Bronchial epithelial cell (primary cell): ENCODE measurements at regions not wholly inside any gene's neighbourhood (a gene's known extent, or its start where the extent isn't known, plus 50 kb on each side); places are given as distances from the start of the nearest gene placed in this dataset.

Source experiments
- DNase-seq: peaks from one replicate; pipeline ENCODE4 v3.0.0-alpha.2; 2010; ENCODE audit warnings: low read depth
- FAIRE-seq: peaks from 2 replicates; lab custom pipeline; 2011; peaks lifted over from hg19 to GRCh38; lab: Jason Lieb, UNC
- H3K27me3 ChIP-seq: 2 replicates; pipeline ENCODE4 v1.5.1; 2011; ENCODE audit warnings: low read length; ENCODE audit not compliant: control insufficient read depth, insufficient read depth
- H3K36me3 ChIP-seq: 2 replicates; pipeline ENCODE4 v1.5.1; 2011; ENCODE audit warnings: low read length; ENCODE audit not compliant: control insufficient read depth, insufficient read depth
- H3K4me3 ChIP-seq: 2 replicates; pipeline ENCODE4 v1.5.1; 2011; ENCODE audit warnings: mild to moderate bottlenecking, low read depth, low read length, control low read depth
- TF ChIP-seq, protein P1 (sequence below): IDR thresholded peaks from 2 replicates; pipeline ENCODE4 v1.5.1; 2011; ENCODE audit warnings: mild to moderate bottlenecking, moderate library complexity, low read length, control low read depth, inconsistent platforms; ENCODE audit not compliant: insufficient read depth, severe bottlenecking

DNA sequence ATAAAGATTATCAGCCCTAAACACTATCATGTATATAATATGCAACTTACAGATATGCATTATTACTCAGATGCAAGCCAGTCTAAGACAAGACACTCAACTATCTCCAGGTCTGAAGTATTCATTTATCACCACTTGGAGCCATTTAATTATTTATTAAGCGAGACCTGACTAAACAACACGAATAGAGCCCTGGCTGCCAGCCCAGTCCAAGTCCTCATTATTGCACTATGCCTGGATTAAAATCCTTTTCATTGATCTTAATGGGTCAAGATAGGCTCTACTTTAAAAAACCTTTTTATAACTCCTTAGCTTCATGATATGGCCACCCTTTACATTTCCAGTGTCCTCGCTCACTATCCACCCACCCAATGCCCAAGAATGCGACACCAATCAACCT, 183.1 kb upstream of the MARCKS start:
- FAIRE-seq (no peak), DNase-seq (no peak)
- Histone ChIP-seq H3K4me3 (no peak overlapping the region), H3K36me3 (no peaks in the 10 kb centered on the region), H3K27me3 (no peaks in the 10 kb centered on the region)
- TF ChIP-seq, protein P1, sequence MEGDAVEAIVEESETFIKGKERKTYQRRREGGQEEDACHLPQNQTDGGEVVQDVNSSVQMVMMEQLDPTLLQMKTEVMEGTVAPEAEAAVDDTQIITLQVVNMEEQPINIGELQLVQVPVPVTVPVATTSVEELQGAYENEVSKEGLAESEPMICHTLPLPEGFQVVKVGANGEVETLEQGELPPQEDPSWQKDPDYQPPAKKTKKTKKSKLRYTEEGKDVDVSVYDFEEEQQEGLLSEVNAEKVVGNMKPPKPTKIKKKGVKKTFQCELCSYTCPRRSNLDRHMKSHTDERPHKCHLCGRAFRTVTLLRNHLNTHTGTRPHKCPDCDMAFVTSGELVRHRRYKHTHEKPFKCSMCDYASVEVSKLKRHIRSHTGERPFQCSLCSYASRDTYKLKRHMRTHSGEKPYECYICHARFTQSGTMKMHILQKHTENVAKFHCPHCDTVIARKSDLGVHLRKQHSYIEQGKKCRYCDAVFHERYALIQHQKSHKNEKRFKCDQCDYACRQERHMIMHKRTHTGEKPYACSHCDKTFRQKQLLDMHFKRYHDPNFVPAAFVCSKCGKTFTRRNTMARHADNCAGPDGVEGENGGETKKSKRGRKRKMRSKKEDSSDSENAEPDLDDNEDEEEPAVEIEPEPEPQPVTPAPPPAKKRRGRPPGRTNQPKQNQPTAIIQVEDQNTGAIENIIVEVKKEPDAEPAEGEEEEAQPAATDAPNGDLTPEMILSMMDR, result no peak

DNA sequence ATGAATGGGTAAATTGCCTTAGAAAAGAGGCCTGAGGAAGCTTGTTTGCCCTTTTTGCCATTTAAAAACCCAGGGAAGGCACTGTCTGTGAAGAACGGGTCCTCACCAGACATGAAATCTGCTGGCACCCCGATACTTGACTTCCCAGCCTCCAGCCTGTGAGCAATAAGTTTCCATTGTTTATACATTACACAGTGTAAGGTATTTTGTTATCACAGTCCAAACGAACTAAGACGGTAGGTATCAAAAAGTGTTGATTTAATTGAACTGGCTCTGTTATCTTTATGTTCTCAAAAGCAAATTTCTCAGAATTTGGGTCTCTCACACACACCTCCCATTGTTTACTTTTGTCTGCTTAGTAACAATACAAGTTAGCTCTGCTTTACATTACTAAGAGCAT, 181.1 kb upstream of the MARCKS start:
- Histone ChIP-seq H3K4me3 (no peak overlapping the region), H3K27me3 (no peaks in the 10 kb centered on the region), H3K36me3 (no peaks in the 10 kb centered on the region)
- DNase-seq (no peak), FAIRE-seq (no peak)
- TF ChIP-seq, protein P1, result no peak

DNA sequence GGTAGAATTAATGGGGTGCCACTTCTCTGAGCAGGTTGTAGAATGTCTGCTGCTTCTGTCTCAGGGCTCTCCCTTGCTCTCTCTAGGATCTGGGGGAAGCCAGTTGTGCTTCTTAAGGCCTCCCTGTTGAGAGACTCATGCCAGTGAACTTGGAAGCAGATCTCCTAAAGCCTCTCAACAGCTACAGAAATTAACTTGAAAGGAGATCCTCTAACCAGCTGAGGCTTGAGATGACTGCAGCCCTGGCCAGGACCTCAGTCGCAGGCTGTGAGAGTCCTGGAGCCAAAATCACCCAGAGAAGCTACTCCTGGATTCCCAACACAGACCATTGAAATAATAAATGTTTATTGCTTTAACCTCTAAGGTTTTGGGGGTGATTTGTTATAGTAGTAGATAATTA, 180.2 kb upstream of the MARCKS start:
- FAIRE-seq (no peak), DNase-seq (no peak)
- TF ChIP-seq, protein P1, result no peak
- no peak overlapping the region for H3K4me3 ChIP-seq
- no peaks in the 10 kb centered on the region for H3K27me3 ChIP-seq
- H3K36me3 ChIP-seq, result no peaks in the 10 kb centered on the region

DNA sequence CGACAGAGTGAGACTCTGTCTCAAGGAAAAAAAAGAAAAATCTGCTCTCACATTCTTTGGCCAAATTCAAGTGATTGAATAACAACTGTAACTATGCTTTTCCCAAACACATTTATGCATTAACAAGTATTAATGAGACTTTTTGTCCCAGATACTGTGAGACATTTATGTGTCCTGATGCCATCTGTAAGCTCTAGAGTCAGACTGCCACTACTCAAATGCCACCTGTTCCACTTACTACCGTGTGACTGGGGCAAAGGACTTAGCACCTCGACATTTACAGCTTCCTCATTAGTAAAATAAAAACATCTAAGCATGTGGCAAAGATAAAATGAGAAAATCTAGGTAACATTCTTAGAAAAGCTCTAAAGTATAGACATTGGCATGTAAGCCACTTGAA, 178.1 kb upstream of the MARCKS start:
- H3K4me3 ChIP-seq, result no peak overlapping the region
- H3K36me3 ChIP-seq, result no peaks in the 10 kb centered on the region
- FAIRE-seq (no peak), DNase-seq (no peak)
- H3K27me3 ChIP-seq, result no peaks in the 10 kb centered on the region
- TF ChIP-seq, protein P1, result no peak

DNA sequence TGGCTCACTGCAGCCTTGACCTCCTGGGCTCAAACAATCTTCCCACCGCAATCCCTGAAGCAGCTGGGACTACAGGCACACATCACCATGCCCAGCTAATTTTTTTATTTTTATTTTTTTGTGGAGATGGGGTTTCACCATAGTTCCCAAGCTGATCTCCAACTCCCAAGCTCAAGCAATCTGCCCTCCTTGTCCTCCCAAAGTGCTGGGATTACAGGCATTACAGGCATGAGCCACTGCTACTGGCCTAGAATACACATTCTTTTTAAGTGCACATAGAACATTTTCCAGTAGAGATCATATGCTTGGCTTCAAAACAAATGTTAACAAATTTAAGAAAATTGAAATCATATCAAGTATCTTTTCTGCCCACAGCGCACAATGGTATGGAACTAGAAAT, 176.8 kb upstream of the MARCKS start:
- TF ChIP-seq, protein P1, result no peak
- DNase-seq, result no peak
- no peak for FAIRE-seq
- Histone ChIP-seq H3K4me3 (no peak overlapping the region), H3K36me3 (no peaks in the 10 kb centered on the region), H3K27me3 (no peaks in the 10 kb centered on the region)

DNA sequence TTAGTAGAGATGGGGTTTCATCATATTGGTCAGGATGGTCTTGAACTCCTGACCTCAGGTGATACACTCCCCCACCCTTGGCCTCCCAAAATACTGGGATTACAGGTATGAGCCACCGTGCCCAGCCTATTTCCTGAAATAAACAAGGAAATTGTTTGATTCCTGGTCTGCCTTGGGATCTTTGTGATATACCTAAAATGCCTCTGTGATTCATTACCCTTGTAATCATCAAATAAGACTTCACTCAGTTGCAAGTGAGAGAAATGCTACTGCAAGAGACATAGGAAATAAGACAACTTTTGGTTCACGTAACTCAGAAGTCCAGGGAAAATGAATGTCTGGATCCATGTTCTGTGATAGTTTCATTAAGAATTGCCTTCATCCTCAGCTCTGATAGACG, 173.2 kb upstream of the MARCKS start:
- Histone ChIP-seq H3K36me3 (no peaks in the 10 kb centered on the region), H3K27me3 (no peaks in the 10 kb centered on the region), H3K4me3 (no peak overlapping the region)
- TF ChIP-seq, protein P1, result no peak
- no peak for FAIRE-seq
- DNase-seq, result peak; percentile 68
